Raji (cell line): ENCODE measurements at regions not wholly inside any gene's neighbourhood (a gene's known extent, or its start where the extent isn't known, plus 50 kb on each side); places are given as distances from the start of the nearest gene placed in this dataset.

Experiments
- POLR2A ChIP-seq: IDR thresholded peaks from 2 replicates; pipeline ENCODE4 v1.6.1; 2011; ENCODE audit warnings: low read depth, low read length, control low read depth; ENCODE audit not compliant: insufficient read depth

GRCh38 chr14:106487600-106487999, 961.2 kb downstream of the TMEM121 start:
- no peak for TF ChIP-seq POLR2A

- no peak for TF ChIP-seq POLR2A
These were observed 961.9 kb downstream of the TMEM121 start for GRCh38 chr14:106488291-106488690.

DNA sequence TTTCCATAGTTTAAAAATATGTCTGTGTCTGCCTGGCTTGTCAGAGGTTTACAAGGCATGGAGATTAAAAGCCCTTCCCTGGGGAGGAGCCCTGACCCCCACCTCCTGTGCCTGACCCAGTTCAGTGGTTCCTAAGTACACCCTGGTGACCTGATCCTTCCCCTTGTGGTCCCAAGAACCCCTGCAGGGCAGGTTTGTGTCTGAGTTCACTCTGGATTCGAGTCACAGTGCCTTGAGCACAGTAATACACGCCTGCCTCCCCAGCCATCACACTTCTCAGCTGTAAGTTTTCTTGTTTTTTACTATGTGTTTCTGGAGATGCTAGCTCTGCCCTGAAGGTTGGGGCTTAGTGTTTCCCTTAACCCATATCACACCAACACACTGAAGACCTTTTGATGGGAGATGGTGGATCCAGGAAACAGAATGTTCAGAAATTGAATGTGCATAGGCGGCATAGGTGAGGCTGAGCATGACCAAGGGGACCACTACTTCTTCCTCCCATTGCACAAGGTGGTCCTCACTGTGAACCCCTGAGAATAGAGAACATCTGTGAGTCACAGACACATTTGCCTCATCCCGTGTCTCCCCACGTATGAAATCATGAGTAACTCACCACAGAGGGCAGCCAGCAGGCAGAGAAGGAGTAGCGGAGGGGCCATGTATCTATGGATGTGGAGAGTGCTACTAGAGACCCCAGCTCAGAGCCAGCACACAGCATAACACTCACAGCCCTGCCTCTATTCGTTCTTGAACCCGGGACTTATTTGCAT, 962.9 kb downstream of the TMEM121 start:
- TF ChIP-seq POLR2A = no peak

DNA sequence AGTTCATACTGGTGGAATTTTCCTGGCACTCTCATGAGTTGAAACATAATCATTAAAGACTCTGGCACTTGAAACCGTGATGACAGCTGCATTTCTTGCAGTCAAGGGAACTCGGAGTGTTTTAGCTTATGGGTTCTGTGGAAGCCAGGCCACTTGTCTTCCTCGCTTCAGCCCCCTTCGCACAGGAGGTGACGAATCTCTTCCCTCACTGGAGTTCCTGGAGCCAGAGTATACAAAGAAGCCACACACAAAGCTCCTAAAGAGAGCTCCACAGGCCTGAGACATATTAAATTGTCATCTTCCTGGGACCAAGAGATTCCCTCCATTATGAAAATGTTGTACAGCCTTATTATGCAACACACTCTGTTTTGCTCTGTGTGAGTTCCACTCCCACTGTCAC, 964.1 kb downstream of the TMEM121 start:
- no peak for TF ChIP-seq POLR2A

DNA sequence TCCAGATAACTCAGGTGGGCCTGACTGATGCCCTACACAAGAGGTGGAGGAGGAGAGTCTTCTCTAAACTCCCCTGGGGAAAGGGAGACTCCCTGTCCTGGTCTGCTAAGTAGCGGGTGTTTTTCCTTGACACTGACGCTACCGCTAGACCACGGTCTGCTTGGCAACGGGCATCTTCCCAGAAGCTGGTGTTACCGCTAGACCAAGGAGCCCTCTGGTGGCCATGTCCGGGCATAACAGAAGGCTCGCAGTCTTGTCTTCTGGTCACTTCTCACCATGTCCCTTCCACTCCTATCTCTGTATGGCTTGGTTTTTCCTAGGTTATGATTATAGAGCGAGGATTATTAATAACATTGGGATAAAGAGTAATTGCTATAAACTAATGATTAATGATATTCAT, 965.5 kb downstream of the TMEM121 start:
- no peak for TF ChIP-seq POLR2A

- TF ChIP-seq POLR2A = no peak
These were observed 967.8 kb downstream of the TMEM121 start for GRCh38 chr14:106493962-106494823.

DNA sequence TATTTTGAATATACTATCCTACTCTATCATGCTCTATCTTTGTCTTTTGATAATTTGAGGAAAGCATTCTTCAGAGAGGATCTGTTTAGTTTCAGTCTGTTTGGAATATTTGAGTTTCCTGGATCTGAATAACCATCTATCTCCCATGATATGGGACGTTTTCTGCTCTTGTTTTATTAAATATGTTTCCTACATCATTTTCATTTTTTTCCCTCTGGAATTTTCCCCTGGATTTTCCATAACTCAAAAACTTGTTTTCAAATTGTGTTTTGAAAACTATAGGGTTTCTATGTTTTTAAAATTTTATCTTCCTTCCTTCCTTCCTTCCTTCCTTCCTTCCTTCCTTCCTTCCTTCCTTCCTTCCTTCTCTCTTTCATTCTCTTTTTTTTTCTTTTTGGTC, 974.2 kb downstream of the TMEM121 start:
- TF ChIP-seq POLR2A = no peak

GRCh38 chr14:106501898-106502297, 975.5 kb downstream of the TMEM121 start:
- no peak for TF ChIP-seq POLR2A

- TF ChIP-seq POLR2A = no peak
These were observed 979.0 kb downstream of the TMEM121 start for GRCh38 chr14:106505366-106505765.

GRCh38 chr14:106506881-106507305, 980.5 kb downstream of the TMEM121 start:
- no peak for TF ChIP-seq POLR2A

GRCh38 chr14:106507354-106507753, 981.0 kb downstream of the TMEM121 start:
- no peak for TF ChIP-seq POLR2A

DNA sequence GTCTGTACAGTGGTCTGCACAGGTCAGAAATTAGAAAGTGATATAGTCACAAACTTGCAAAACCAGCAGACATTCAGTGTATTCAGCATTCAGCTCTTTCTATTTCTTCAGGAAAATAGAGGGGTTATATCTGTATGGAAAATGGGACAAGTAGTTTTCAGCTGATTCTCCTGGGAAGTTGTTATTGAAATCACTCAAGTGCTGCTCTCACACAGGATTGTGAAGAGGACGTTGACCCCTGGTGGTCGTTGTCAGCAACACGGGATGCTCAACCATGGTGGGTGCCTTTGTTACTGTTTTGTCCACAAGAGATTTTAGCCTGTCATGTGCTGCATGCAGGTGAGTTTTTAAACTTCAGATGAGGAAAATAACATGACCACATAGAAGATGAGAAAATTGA, 981.8 kb downstream of the TMEM121 start:
- TF ChIP-seq POLR2A = no peak

GRCh38 chr14:106509176-106509575, 982.8 kb downstream of the TMEM121 start:
- no peak for TF ChIP-seq POLR2A

DNA sequence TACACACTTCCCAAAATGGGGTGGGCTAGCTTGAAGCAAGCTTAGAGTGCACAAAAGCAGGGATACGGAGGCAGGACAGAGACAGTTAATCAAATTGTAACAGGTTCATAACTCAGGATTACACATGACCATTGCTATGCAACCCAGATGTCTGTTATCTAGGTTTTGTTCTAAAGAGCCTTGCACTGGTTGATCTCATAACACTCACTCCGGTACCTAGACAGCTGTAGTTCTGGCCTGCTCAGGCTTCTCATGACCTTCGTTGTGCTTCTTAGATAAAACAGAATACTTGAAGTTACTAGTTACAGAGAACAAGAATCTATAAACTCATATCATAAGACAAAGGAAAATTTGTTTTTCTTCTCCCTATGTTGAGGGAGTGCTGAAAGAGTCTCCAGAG, 983.4 kb downstream of the TMEM121 start:
- no peak for TF ChIP-seq POLR2A

DNA sequence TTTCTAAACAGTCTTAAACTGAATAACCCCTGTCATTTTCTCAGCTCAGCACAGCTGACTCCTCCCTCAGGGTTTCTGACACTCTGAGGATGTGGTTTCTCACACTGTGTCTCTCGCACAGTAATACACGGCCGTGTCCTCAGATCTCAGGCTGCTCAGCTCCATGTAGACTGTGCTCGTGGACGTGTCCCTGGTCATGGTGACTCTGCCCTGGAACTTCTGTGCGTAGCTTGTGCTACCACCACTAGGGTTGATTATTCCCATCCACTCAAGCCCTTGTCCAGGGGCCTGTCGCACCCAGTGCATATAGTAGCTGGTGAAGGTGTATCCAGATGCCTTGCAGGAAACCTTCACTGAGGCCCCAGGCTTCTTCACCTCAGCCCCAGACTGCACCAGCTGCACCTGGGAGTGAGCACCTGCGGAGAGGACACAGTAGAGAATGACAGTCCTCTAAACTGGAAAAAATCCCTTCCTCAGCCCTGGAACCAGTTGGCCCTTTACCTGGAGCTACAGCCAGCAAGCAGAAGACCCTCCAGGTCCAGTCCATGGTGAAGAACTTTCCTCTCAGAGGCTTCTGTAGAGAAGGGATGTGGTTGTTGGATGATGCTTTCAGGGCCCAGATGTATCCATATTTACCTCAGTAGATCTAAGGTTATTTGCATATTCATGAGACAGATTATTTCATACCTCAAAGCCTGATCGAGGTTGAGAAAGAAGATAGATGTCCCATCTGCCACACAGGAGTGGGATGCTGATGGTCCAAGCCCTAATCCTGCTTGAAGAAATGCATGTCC, 984.8 kb downstream of the TMEM121 start:
- TF ChIP-seq POLR2A = no peak
